ENCODE measurements at regions not wholly inside any gene's neighbourhood (a gene's known extent, or its start where the extent isn't known, plus 50 kb on each side); places are given as distances from the start of the nearest gene placed in this dataset.

- Histone ChIP-seq H3K4me3 (no peak overlapping the region), H3K27ac (no peak overlapping the region)
- peak; percentile 43 for DNase-seq (ENCODE audit: low spot score)
- TF ChIP-seq CTCF (IDR thresholded peaks at IDR 0.05), result no peak
These were observed 95.5 kb upstream of the SERP2 start for GRCh38 chr13:44278166-44278565.

DNA sequence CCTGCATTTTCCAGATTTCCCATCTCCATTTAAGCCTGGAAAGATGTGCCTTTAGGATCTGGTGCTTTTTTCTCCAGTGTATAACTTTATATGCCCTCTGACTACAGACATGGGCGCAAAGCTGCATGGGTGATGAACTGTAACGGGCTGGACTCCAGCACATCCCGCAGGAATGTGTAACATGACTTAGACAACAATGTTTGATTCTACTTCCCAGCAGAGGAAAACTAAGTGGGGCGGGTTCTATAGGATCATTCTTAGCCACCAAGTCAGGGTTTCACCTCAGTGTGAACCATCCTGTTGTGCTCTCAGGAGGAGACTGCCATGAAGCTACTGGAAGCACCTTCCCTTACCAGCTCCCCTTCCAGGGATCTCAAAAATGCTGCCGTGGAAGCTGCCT lies 93.2 kb upstream of the SERP2 start:
- DNase-seq (ENCODE audit: low spot score), result peak; percentile 36
- H3K27ac ChIP-seq, result no peak overlapping the region
- H3K4me3 ChIP-seq, result no peak overlapping the region
- no peak for TF ChIP-seq CTCF (IDR thresholded peaks at IDR 0.05)

GRCh38 chr13:44281252-44282000 lies 92.2 kb upstream of the SERP2 start:
- Histone ChIP-seq H3K4me3 (no peak overlapping the region), H3K27ac (no peak overlapping the region)
- no peak for DNase-seq (ENCODE audit: low spot score)
- TF ChIP-seq CTCF (IDR thresholded peaks at IDR 0.05), result no peak

DNA sequence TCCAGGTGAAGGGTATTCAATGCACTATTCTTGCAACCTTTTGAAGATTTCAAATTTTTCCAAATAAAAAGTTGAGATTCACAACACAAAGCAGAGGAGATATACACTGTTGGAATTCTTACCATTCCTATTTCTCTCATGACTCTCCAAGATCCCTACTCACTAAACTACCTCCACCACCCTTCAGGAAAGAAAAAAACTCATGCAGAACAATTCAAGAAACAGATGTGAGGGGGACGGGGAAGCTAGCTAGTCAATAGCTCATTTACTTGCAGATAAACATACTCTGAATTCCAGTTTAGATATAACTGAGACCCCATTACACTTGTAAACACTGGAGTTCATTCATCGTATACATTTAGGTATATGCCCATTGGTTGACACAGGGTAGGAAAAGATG lies 90.0 kb upstream of the SERP2 start:
- no peak for TF ChIP-seq CTCF (IDR thresholded peaks at IDR 0.05)
- Histone ChIP-seq H3K4me3 (no peak overlapping the region), H3K27ac (no peak overlapping the region)
- no peak for DNase-seq (ENCODE audit: low spot score)

DNA sequence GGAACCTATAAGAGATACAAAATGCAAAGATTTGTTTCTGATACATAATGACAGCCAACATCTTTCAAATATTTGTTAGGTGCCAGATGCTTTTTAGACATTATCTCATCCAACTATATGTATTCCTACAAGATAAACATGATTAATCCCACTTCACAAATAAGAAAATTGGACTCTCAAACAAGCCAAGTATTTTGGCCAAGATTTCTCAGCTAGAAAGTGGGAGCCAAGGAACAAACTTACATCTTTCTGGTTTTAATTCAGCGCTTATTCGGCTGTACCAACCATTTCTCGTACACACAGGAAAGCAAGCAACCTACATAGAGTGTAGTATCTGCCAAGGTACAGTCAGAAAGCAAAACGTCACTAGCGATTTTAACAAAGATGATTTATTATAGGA lies 85.7 kb upstream of the SERP2 start:
- H3K4me3 ChIP-seq, result no peak overlapping the region
- no peak overlapping the region for H3K27ac ChIP-seq
- DNase-seq (ENCODE audit: low spot score), result peak; percentile 5
- no peak for TF ChIP-seq CTCF (IDR thresholded peaks at IDR 0.05)

DNA sequence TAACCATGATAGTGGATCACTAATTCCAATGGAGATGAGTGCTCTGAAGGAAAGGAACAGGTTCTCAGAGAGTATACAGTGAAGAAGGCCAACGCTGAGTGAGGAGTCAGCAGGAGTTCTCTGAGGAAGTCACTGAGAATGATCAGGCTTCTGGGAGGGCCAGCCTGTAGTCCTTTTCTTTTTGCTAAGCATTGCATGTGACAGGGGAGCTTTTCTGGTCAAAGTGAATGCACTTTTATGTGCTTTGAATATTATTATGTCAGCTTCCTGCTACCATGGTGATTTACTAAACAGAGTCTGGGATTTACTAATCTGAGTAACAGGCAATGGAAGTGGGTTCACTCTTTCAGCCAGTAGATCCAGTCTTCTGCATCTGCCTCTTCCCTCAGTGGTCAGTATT lies 81.1 kb upstream of the SERP2 start:
- TF ChIP-seq CTCF (IDR thresholded peaks at IDR 0.05), result no peak
- Histone ChIP-seq H3K4me3 (no peak overlapping the region), H3K27ac (peak overlapping the region in 1 of 2 donors; percentile 2)
- DNase-seq (ENCODE audit: low spot score), result peak; percentile 33

GRCh38 chr13:44293374-44293773 lies 80.2 kb upstream of the SERP2 start:
- Histone ChIP-seq H3K4me3 (no peak overlapping the region), H3K27ac (peak overlapping the region; percentile 60 to 64)
- no peak for DNase-seq (ENCODE audit: low spot score)
- no peak for TF ChIP-seq CTCF (IDR thresholded peaks at IDR 0.05)
